GM12878 (cell line): ENCODE measurements at regions not wholly inside any gene's neighbourhood (a gene's known extent, or its start where the extent isn't known, plus 50 kb on each side); places are given as distances from the start of the nearest gene placed in this dataset.

Experiments
- CHD2 ChIP-seq: IDR thresholded peaks from 2 replicates; pipeline ENCODE4 v1.6.1; 2011; ENCODE audit warnings: low read depth, low read length, improper control_type of control experiment, borderline replicate concordance
- CHD4 ChIP-seq: fragments of 200-600 bp; sonication (generic); IDR thresholded peaks from 2 replicates; pipeline ENCODE4 v1.6.1; 2016; ENCODE audit warnings: mild to moderate bottlenecking
- EZH2 ChIP-seq: IDR thresholded peaks from 2 replicates; pipeline ENCODE4 v1.6.1; 2012; ENCODE audit warnings: low read depth, mild to moderate bottlenecking, control low read depth, inconsistent platforms, low read length, borderline replicate concordance; ENCODE audit not compliant: control insufficient read depth
- POLR2AphosphoS5 ChIP-seq: IDR thresholded peaks from 2 replicates; pipeline ENCODE4 v1.6.1; 2011; ENCODE audit warnings: mild to moderate bottlenecking, low read length, inconsistent platforms
- RELB ChIP-seq: fragments of 450-650 bp; IDR thresholded peaks from 2 replicates; pipeline ENCODE4 v1.6.1; 2017; ENCODE audit warnings: low read depth, mild to moderate bottlenecking, moderate library complexity
- TF ChIP-seq, protein P1 (sequence below): IDR thresholded peaks from 2 replicates; pipeline ENCODE4 v1.6.1; 2011; ENCODE audit warnings: mild to moderate bottlenecking, low read depth, low read length, moderate library complexity; ENCODE audit not compliant: insufficient replicate concordance
- TF ChIP-seq, protein P2 (sequence below), 3 experiments: IDR thresholded peaks in 2 of 3; conservative IDR thresholded peaks in 1 of 3; 2 replicates each; pipeline ENCODE4 v1.5.1; 2011; ENCODE audit warnings: low read depth in 3 of 3, low read length in 3 of 3, mild to moderate bottlenecking in 3 of 3, control low read depth in 2 of 3, moderate library complexity in 2 of 3, inconsistent platforms in 1 of 3, mixed read lengths in 1 of 3; ENCODE audit not compliant: control insufficient read depth in 2 of 3, insufficient read depth in 1 of 3; ENCODE audit errors: extremely low read depth in 1 of 3
- TF ChIP-seq, protein P3 (sequence below): fragments of 450-650 bp; IDR thresholded peaks from 2 replicates; pipeline ENCODE4 v1.6.1; 2017; ENCODE audit warnings: mild to moderate bottlenecking

GRCh38 chr17:55588446-55589242, 77.4 kb upstream of the SMIM36 start:
- TF ChIP-seq CHD4 (no peak), CHD2 (no peak), EZH2 (no peak), POLR2AphosphoS5 (no peak), RELB (no peak)
- TF ChIP-seq, protein P1, sequence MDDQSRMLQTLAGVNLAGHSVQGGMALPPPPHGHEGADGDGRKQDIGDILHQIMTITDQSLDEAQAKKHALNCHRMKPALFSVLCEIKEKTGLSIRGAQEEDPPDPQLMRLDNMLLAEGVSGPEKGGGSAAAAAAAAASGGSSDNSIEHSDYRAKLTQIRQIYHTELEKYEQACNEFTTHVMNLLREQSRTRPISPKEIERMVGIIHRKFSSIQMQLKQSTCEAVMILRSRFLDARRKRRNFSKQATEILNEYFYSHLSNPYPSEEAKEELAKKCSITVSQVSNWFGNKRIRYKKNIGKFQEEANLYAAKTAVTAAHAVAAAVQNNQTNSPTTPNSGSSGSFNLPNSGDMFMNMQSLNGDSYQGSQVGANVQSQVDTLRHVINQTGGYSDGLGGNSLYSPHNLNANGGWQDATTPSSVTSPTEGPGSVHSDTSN: no peak
- TF ChIP-seq, protein P2, sequence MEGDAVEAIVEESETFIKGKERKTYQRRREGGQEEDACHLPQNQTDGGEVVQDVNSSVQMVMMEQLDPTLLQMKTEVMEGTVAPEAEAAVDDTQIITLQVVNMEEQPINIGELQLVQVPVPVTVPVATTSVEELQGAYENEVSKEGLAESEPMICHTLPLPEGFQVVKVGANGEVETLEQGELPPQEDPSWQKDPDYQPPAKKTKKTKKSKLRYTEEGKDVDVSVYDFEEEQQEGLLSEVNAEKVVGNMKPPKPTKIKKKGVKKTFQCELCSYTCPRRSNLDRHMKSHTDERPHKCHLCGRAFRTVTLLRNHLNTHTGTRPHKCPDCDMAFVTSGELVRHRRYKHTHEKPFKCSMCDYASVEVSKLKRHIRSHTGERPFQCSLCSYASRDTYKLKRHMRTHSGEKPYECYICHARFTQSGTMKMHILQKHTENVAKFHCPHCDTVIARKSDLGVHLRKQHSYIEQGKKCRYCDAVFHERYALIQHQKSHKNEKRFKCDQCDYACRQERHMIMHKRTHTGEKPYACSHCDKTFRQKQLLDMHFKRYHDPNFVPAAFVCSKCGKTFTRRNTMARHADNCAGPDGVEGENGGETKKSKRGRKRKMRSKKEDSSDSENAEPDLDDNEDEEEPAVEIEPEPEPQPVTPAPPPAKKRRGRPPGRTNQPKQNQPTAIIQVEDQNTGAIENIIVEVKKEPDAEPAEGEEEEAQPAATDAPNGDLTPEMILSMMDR (IDR thresholded peaks at IDR 0.05 in 2 of 3, conservative IDR thresholded peaks at IDR 0.05 in 1 of 3; ENCODE audit: control insufficient read depth in 2 of 3, extremely low read depth in 1 of 3, insufficient read depth in 1 of 3, low read depth in 3 of 3, low read length in 3 of 3): no peak
- TF ChIP-seq, protein P3, sequence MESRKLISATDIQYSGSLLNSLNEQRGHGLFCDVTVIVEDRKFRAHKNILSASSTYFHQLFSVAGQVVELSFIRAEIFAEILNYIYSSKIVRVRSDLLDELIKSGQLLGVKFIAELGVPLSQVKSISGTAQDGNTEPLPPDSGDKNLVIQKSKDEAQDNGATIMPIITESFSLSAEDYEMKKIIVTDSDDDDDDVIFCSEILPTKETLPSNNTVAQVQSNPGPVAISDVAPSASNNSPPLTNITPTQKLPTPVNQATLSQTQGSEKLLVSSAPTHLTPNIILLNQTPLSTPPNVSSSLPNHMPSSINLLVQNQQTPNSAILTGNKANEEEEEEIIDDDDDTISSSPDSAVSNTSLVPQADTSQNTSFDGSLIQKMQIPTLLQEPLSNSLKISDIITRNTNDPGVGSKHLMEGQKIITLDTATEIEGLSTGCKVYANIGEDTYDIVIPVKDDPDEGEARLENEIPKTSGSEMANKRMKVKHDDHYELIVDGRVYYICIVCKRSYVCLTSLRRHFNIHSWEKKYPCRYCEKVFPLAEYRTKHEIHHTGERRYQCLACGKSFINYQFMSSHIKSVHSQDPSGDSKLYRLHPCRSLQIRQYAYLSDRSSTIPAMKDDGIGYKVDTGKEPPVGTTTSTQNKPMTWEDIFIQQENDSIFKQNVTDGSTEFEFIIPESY: no peak
